Stomach (tissue), 8 donors: ENCODE measurements at regions not wholly inside any gene's neighbourhood (a gene's known extent, or its start where the extent isn't known, plus 50 kb on each side); places are given as distances from the start of the nearest gene placed in this dataset.

Experiments
- DNase-seq, 2 donors: peaks; one replicate each; pipeline versions ENCODE4 v3.0.0 to v3.0.0-alpha.2; 2013 to 2019
- H3K27ac ChIP-seq, 5 donors: fragments of 200-600 bp in 4 of 5; sonication (generic) in 4 of 5; one replicate each; pipeline ENCODE4 v1.5.1; 2013 to 2019; ENCODE audit warnings: mild to moderate bottlenecking in 1 of 5, moderate library complexity in 1 of 5
- H3K27me3 ChIP-seq, 3 donors: fragments of 200-600 bp; sonication (generic); one replicate each; pipeline ENCODE4 v1.5.1; 2017 to 2019; ENCODE audit warnings: mixed run types in 1 of 3
- H3K36me3 ChIP-seq, 4 donors: fragments of 200-600 bp; sonication (generic); 1 replicate in 3 of 4; 2 replicates in 1 of 4; pipeline ENCODE4 v1.5.1; 2016 to 2019
- H3K4me1 ChIP-seq, 4 donors: fragments of 200-600 bp; sonication (generic); one replicate each; pipeline ENCODE4 v1.5.1; 2016 to 2019
- H3K4me3 ChIP-seq, 4 donors: fragments of 200-600 bp; sonication (generic) in 3 of 4; one replicate each; pipeline ENCODE4 v1.5.1; 2016 to 2019; ENCODE audit warnings: mild to moderate bottlenecking in 1 of 4
- H3K9me3 ChIP-seq, 4 donors: fragments of 200-600 bp; sonication (generic); one replicate each; pipeline ENCODE4 v1.5.1; 2016 to 2019
- CTCF ChIP-seq, 7 experiments: fragments of 450-650 bp in 4 of 7; fragments of 200-600 bp in 3 of 7; sonication (generic) in 3 of 7; IDR thresholded peaks; one replicate each; pipeline ENCODE4 v1.5.1; 2016 to 2019; ENCODE audit warnings: antibody characterized with exemption in 7 of 7, control low read depth in 2 of 7, mild to moderate bottlenecking in 1 of 7
- EP300 ChIP-seq: sonication (generic); formaldehyde crosslinking; IDR thresholded peaks from one replicate; pipeline ENCODE4 v1.6.1; 2017; ENCODE audit warnings: antibody characterized with exemption
- POLR2A ChIP-seq, 4 donors: fragments of 450-650 bp; IDR thresholded peaks; one replicate each; pipeline ENCODE4 v1.6.1; 2016; ENCODE audit warnings: antibody characterized with exemption in 4 of 4, control low read depth in 2 of 4, mild to moderate bottlenecking in 1 of 4, moderate library complexity in 1 of 4
- POLR2AphosphoS5 ChIP-seq, 3 donors: sonication (generic); formaldehyde crosslinking; IDR thresholded peaks; one replicate each; pipeline ENCODE4 v1.6.1; 2016; ENCODE audit warnings: antibody characterized with exemption in 3 of 3
- WGBS, 5 donors: extraction: QIAGEN DNeasy Blood & Tissue Kit in 3 of 5; methylation state at CpG; one replicate each; pipeline versions ENCODE4 v1.1.5 to v1.1.7; 2013 to 2018; 5-methylcytosine and 5-hydroxymethylcytosine counted together
- intact Hi-C: fragments of 100-400 bp; cut with DNase I; formaldehyde crosslinking; loops from one replicate; pipeline ENCODE4 v1.15.1; 2023; ENCODE audit warnings: low total_unique reads
- donor health status: healthy with polysubstance abuse.
- donor health status: Bipolar disorder and iron deficiency.
- donor health status: healthy.

- intact Hi-C loops = no loop called here
- Histone ChIP-seq H3K27ac (no peak overlapping the region), H3K36me3 (no peaks in the 10 kb centered on the region), H3K27me3 (no peaks in the 10 kb centered on the region), H3K4me3 (no peak overlapping the region), H3K4me1 (no peaks in the 10 kb centered on the region), H3K9me3 (no peaks in the 10 kb centered on the region)
- 77 to 89% (median 84%) methylated on average over 2 of the region's 2 CpGs for WGBS, 5 donors
- no peak for TF ChIP-seq CTCF (IDR thresholded peaks at IDR 0.05)
- no peak for TF ChIP-seq POLR2A (IDR thresholded peaks at IDR 0.05)
- TF ChIP-seq EP300 = no peak
- DNase-seq = no peak
These were observed 160.4 kb upstream of the SMLR1 start for GRCh38 chr6:130666786-130667185.

GRCh38 chr6:130670142-130670541 lies 157.1 kb upstream of the SMLR1 start:
- 63 to 68% (median 67%) methylated on average over 6 of the region's 6 CpGs for WGBS, 5 donors
- no peak overlapping the region for H3K4me3 ChIP-seq
- H3K36me3 ChIP-seq = no peaks in the 10 kb centered on the region
- peaks cover 0 to 2% (median under 1%) of the 10 kb centered on the region in 4 donors for H3K4me1 ChIP-seq
- no peaks in the 10 kb centered on the region for H3K27me3 ChIP-seq
- no peak overlapping the region for H3K27ac ChIP-seq
- intact Hi-C loops = no loop called here
- peak in 1 of 2 donors; percentile 6 for DNase-seq
- TF ChIP-seq EP300 = no peak
- no peak for TF ChIP-seq CTCF (IDR thresholded peaks at IDR 0.05)
- TF ChIP-seq POLR2AphosphoS5 (IDR thresholded peaks at IDR 0.05) = no peak
- no peak for TF ChIP-seq POLR2A (IDR thresholded peaks at IDR 0.05)
- H3K9me3 ChIP-seq = no peaks in the 10 kb centered on the region

- Histone ChIP-seq H3K4me3 (no peak overlapping the region), H3K4me1 (peaks cover 0 to 12% (median 5%) of the 10 kb centered on the region in 4 donors), H3K27me3 (no peaks in the 10 kb centered on the region), H3K27ac (no peak overlapping the region), H3K36me3 (no peaks in the 10 kb centered on the region), H3K9me3 (no peaks in the 10 kb centered on the region)
- intact Hi-C loops = no loop called here
- TF ChIP-seq POLR2A (IDR thresholded peaks at IDR 0.05) = no peak
- no peak for TF ChIP-seq EP300
- no peak for TF ChIP-seq POLR2AphosphoS5 (IDR thresholded peaks at IDR 0.05)
- TF ChIP-seq CTCF (IDR thresholded peaks at IDR 0.05) = no peak
- WGBS, 5 donors = 36 to 55% (median 43%) methylated on average over 2 of the region's 2 CpGs
- no peak for DNase-seq
These were observed 156.1 kb upstream of the SMLR1 start for GRCh38 chr6:130671119-130671518.

GRCh38 chr6:130671577-130671976 lies 155.6 kb upstream of the SMLR1 start:
- Histone ChIP-seq H3K4me3 (no peak overlapping the region), H3K4me1 (peaks cover 0 to 17% (median 7%) of the 10 kb centered on the region in 4 donors), H3K27ac (no peak overlapping the region), H3K36me3 (no peaks in the 10 kb centered on the region), H3K27me3 (no peaks in the 10 kb centered on the region), H3K9me3 (no peaks in the 10 kb centered on the region)
- TF ChIP-seq EP300 (no peak), POLR2A (IDR thresholded peaks at IDR 0.05) (no peak), CTCF (IDR thresholded peaks at IDR 0.05) (no peak), POLR2AphosphoS5 (IDR thresholded peaks at IDR 0.05) (no peak)
- intact Hi-C loops = no loop called here
- WGBS, 5 donors = 71 to 83% (median 75%) methylated on average over 11 of the region's 11 CpGs
- no peak for DNase-seq
